Ishikawa (cell line): ENCODE measurements at regions not wholly inside any gene's neighbourhood (a gene's known extent, or its start where the extent isn't known, plus 50 kb on each side); places are given as distances from the start of the nearest gene placed in this dataset.

ENCODE experiments used
- CEBPB ChIP-seq: IDR thresholded peaks from 2 replicates; pipeline ENCODE4 v1.6.1; 2012
- CREB1 ChIP-seq: IDR thresholded peaks from 2 replicates; pipeline ENCODE4 v1.6.1; 2012; ENCODE audit warnings: low read depth
- EGR1 ChIP-seq: IDR thresholded peaks from 2 replicates; pipeline ENCODE4 v1.6.1; 2012
- EP300 ChIP-seq: IDR thresholded peaks from 2 replicates; pipeline ENCODE4 v1.6.1; 2012; ENCODE audit warnings: borderline replicate concordance
- FOXM1 ChIP-seq: IDR thresholded peaks from 2 replicates; pipeline ENCODE4 v1.6.1; 2012; ENCODE audit warnings: low read depth, borderline replicate concordance
- NFIC ChIP-seq: IDR thresholded peaks from 2 replicates; pipeline ENCODE4 v1.6.1; 2012
- RAD21 ChIP-seq: IDR thresholded peaks from 2 replicates; pipeline ENCODE4 v1.6.1; 2012; ENCODE audit warnings: low read depth
- TAF1 ChIP-seq: IDR thresholded peaks from 2 replicates; pipeline ENCODE4 v1.6.1; 2012; ENCODE audit warnings: low read depth, mild to moderate bottlenecking
- TCF12 ChIP-seq: IDR thresholded peaks from 2 replicates; pipeline ENCODE4 v1.6.1; 2012; ENCODE audit warnings: low read depth
- TEAD4 ChIP-seq: IDR thresholded peaks from 2 replicates; pipeline ENCODE4 v1.6.1; 2012
- YY1 ChIP-seq: IDR thresholded peaks from 2 replicates; pipeline ENCODE4 v1.6.1; 2012; ENCODE audit warnings: low read depth
- ZBTB7A ChIP-seq: IDR thresholded peaks from 2 replicates; pipeline ENCODE4 v1.6.1; 2012; ENCODE audit warnings: low read depth
- TF ChIP-seq, protein P1 (sequence below): IDR thresholded peaks from 2 replicates; pipeline ENCODE4 v1.6.1; 2012
- TF ChIP-seq, protein P2 (sequence below): IDR thresholded peaks from 2 replicates; pipeline ENCODE4 v1.6.1; 2012
- TF ChIP-seq, protein P3 (sequence below): IDR thresholded peaks from 2 replicates; pipeline ENCODE4 v1.6.1; 2012; ENCODE audit warnings: low read depth, mild to moderate bottlenecking

DNA sequence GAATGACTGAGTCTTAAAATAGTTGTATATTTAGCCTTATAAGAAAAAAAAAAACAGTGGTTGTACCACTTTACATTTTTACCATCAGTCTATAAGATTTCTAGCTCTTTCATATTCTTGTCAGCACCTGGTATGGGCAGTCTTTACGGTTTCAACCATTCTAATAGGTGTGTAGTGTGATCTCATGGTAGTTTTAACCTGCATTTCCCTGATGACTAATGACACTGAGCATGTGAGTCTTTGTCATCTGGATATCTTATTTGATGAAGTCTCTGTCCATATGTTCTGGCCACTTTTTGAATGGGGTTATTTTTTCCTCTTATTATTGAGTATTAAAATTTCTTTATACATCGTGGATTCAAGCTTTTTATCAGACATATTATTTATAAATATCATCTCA is 365.3 kb upstream of the IGFBP3 start:
- TF ChIP-seq EP300 (no peak), FOXM1 (no peak), ZBTB7A (no peak), YY1 (no peak), TCF12 (no peak), TEAD4 (no peak)
- TF ChIP-seq, protein P1, sequence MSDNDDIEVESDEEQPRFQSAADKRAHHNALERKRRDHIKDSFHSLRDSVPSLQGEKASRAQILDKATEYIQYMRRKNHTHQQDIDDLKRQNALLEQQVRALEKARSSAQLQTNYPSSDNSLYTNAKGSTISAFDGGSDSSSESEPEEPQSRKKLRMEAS, result no peak
- TF ChIP-seq, protein P2, sequence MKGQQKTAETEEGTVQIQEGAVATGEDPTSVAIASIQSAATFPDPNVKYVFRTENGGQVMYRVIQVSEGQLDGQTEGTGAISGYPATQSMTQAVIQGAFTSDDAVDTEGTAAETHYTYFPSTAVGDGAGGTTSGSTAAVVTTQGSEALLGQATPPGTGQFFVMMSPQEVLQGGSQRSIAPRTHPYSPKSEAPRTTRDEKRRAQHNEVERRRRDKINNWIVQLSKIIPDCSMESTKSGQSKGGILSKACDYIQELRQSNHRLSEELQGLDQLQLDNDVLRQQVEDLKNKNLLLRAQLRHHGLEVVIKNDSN, result no peak

DNA sequence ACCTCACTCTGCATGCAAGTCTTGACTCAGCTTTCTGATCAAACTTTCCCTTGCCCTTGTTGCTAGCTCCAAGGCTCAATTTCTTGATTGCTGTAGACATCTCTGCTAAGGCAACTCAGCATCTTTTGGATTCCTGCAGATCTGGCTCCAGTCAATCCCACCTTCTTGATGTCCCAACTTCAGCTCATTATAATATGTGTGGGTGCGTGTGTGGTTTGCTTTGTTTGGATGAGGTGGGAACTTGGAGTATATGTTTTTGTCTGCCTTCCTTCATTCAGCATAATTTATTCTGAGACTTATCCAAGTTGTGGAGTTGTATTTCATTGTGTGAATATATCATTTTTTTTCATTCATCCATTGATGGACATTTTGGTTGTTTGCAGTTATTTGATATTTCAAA is 364.8 kb upstream of the IGFBP3 start:
- TF ChIP-seq, protein P3, sequence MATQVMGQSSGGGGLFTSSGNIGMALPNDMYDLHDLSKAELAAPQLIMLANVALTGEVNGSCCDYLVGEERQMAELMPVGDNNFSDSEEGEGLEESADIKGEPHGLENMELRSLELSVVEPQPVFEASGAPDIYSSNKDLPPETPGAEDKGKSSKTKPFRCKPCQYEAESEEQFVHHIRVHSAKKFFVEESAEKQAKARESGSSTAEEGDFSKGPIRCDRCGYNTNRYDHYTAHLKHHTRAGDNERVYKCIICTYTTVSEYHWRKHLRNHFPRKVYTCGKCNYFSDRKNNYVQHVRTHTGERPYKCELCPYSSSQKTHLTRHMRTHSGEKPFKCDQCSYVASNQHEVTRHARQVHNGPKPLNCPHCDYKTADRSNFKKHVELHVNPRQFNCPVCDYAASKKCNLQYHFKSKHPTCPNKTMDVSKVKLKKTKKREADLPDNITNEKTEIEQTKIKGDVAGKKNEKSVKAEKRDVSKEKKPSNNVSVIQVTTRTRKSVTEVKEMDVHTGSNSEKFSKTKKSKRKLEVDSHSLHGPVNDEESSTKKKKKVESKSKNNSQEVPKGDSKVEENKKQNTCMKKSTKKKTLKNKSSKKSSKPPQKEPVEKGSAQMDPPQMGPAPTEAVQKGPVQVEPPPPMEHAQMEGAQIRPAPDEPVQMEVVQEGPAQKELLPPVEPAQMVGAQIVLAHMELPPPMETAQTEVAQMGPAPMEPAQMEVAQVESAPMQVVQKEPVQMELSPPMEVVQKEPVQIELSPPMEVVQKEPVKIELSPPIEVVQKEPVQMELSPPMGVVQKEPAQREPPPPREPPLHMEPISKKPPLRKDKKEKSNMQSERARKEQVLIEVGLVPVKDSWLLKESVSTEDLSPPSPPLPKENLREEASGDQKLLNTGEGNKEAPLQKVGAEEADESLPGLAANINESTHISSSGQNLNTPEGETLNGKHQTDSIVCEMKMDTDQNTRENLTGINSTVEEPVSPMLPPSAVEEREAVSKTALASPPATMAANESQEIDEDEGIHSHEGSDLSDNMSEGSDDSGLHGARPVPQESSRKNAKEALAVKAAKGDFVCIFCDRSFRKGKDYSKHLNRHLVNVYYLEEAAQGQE, result no peak
- TF ChIP-seq CREB1 (no peak), RAD21 (no peak), NFIC (no peak), TEAD4 (no peak), CEBPB (no peak), TCF12 (no peak), ZBTB7A (no peak), YY1 (no peak), TAF1 (no peak)
- TF ChIP-seq, protein P2, result no peak

DNA sequence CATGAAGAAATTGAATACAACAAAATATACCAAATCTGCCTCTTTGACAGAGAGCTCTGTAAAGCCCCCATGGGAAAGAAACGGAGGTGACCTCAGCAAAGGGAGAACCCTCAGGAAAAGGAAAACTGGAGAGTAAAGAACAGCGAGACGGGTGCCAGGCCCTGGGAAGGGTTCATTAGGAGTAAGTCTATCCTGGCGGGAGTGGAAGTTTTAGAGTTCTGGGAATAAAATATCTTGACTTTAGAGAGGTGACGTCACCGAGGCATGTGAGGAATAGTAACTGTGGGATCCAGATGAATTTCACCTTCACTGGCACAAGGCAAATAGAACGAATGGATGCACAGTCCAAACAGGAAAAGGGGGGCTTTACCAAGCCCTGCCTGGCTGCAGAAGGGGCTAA is 362.8 kb upstream of the IGFBP3 start:
- TF ChIP-seq TCF12 (no peak), RAD21 (no peak), FOXM1 (no peak), EP300 (no peak), TEAD4 (no peak), EGR1 (no peak), NFIC (no peak), ZBTB7A (no peak), CREB1 (no peak), TAF1 (no peak), YY1 (no peak), CEBPB (no peak)
- TF ChIP-seq, protein P3, result no peak
- TF ChIP-seq, protein P2, result no peak
- TF ChIP-seq, protein P1, result no peak

DNA sequence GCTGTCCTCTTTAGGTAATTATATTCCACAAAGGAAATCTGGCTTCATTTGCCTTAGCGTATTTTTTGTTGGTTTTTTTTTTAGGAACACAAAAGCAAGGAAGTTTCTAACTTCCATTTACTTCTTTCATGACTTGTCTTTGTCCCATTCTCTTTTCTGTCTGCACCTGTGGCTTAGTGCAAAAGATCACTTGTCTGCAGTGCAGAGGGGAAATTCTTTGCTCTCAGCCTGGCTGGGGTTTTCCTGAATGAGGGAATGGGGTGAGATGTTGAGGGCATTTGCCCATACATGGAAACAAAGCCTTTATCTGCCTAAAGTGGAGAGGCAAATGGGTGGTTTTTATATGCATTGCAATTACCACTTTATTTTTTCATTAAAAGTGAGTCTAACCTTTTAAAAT is 361.1 kb upstream of the IGFBP3 start:
- TF ChIP-seq, protein P1, result no peak

DNA sequence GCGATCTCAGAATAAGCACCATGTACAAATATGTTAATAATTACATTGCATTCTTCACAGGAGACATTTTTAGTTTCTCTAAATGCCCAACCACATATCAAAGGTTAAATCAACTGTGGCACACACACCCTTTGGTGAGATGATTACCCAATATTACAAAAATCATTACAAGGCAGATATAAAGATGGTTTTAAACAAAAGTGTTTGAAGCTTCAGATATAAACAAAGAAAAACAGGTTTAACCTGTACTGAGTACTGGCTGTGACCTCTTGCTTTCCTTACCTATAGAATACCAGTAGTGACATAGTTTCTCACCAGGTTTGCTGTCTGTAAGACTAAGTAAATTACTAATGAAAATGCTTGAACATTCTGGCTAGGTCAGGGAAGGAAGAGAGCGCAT is 360.0 kb upstream of the IGFBP3 start:
- TF ChIP-seq EGR1 (no peak), RAD21 (no peak), TCF12 (peak; percentile 60), YY1 (no peak), CEBPB (peak; percentile 87), TAF1 (no peak), FOXM1 (peak; percentile 85), EP300 (peak; percentile 74; the same call in 1 of the 2 replicates), CREB1 (no peak), ZBTB7A (no peak), NFIC (peak; percentile 41; the same call in 1 of the 2 replicates), TEAD4 (peak; percentile 61)
- TF ChIP-seq, protein P3, result no peak
- TF ChIP-seq, protein P1, result no peak
- TF ChIP-seq, protein P2, result no peak
